HG02852 (cell line): ENCODE measurements at regions not wholly inside any gene's neighbourhood (a gene's known extent, or its start where the extent isn't known, plus 50 kb on each side); places are given as distances from the start of the nearest gene placed in this dataset.
A peak's percentile ranks its signal among the peaks of the same experiment; 100 is the strongest.
"Not testable (repeated sequence)": the region's sequence is repeated elsewhere in the genome, so short reads cannot be mapped to it uniquely, and the experiment has no call there.

Experiments
- ATAC-seq: cut with Tn5 transposase; IDR thresholded peaks from one replicate; pipeline ENCODE4 v1.9.1; 2021; ENCODE audit warnings: mild to moderate bottlenecking, moderate library complexity; ENCODE audit not compliant: unreplicated experiment

- ATAC-seq: no peak
Measured at GRCh38 chr6:119526561-119527230, 177.1 kb upstream of the MAN1A1 start.

- ATAC-seq: no peak
Measured at GRCh38 chr6:119524410-119524809, 174.8 kb upstream of the MAN1A1 start.

GRCh38 chr6:119523556-119523955 lies 174.0 kb upstream of the MAN1A1 start:
- no peak for ATAC-seq

GRCh38 chr6:119521251-119521650 lies 171.7 kb upstream of the MAN1A1 start:
- ATAC-seq: no peak

- ATAC-seq: peak; percentile 84
Measured at GRCh38 chr6:119517428-119517827, 167.9 kb upstream of the MAN1A1 start.

- ATAC-seq: no peak
Measured at GRCh38 chr6:119514345-119514744, 164.8 kb upstream of the MAN1A1 start.

- ATAC-seq: no peak
Measured at GRCh38 chr6:119511024-119511423, 161.5 kb upstream of the MAN1A1 start.

GRCh38 chr6:119510246-119510645 lies 160.7 kb upstream of the MAN1A1 start:
- no peak for ATAC-seq

- no peak for ATAC-seq
Measured at GRCh38 chr6:119506631-119507174, 157.1 kb upstream of the MAN1A1 start.

- peak; percentile 77 for ATAC-seq
Measured at GRCh38 chr6:119501798-119502483, 152.4 kb upstream of the MAN1A1 start.

- ATAC-seq: no peak
Measured at GRCh38 chr6:119499797-119500196, 150.2 kb upstream of the MAN1A1 start.

- no peak for ATAC-seq
Measured at GRCh38 chr6:119497988-119498727, 148.6 kb upstream of the MAN1A1 start.

GRCh38 chr6:119495230-119495683 lies 145.7 kb upstream of the MAN1A1 start:
- no peak for ATAC-seq

GRCh38 chr6:119493980-119494379 lies 144.4 kb upstream of the MAN1A1 start:
- ATAC-seq: no peak

GRCh38 chr6:119491112-119491511 lies 141.6 kb upstream of the MAN1A1 start:
- ATAC-seq: not testable (repeated sequence)

- not testable (repeated sequence) for ATAC-seq
Measured at GRCh38 chr6:119490050-119490449, 140.5 kb upstream of the MAN1A1 start.

- ATAC-seq: no peak
Measured at GRCh38 chr6:119484598-119484997, 135.0 kb upstream of the MAN1A1 start.

- ATAC-seq: no peak
Measured at GRCh38 chr6:119483908-119484307, 134.3 kb upstream of the MAN1A1 start.

GRCh38 chr6:119482850-119483285 lies 133.3 kb upstream of the MAN1A1 start:
- ATAC-seq: no peak

GRCh38 chr6:119481976-119482375 lies 132.4 kb upstream of the MAN1A1 start:
- no peak for ATAC-seq

GRCh38 chr6:119480961-119481497 lies 131.5 kb upstream of the MAN1A1 start:
- ATAC-seq: no peak
